ENCODE measurements at regions not wholly inside any gene's neighbourhood (a gene's known extent, or its start where the extent isn't known, plus 50 kb on each side); places are given as distances from the start of the nearest gene placed in this dataset.

DNA sequence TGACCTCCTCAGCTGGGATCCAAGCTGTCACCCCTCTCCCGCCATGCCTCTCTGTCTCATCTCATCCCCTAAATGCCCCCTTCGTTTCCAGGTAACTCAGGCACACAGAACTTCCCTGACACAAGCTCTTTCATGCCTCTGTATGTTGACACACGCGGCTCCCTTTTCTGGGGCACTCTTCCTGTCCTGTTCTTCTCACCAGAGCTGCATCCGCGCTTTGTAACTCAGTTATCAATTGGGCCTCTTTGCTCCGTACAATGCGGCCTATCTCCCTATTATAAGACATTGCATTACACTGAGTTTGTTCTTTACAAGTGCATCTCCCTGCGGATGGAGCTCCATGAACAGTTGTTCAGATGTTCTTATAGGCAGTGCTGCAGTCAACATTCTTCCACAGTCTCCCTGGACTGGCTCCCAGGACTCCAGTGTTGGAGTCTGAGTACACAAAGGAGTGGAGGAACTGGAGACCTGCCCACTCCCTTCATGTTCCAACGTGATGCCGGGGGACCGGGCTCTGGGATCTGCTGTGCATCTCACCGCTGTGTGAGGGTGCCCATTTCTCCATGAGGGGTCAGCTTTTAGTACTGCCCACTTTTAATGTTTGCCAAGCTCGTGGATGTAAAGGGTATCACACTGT lies 56.9 kb upstream of the TNS3 start:
- TF ChIP-seq, protein P1, sequence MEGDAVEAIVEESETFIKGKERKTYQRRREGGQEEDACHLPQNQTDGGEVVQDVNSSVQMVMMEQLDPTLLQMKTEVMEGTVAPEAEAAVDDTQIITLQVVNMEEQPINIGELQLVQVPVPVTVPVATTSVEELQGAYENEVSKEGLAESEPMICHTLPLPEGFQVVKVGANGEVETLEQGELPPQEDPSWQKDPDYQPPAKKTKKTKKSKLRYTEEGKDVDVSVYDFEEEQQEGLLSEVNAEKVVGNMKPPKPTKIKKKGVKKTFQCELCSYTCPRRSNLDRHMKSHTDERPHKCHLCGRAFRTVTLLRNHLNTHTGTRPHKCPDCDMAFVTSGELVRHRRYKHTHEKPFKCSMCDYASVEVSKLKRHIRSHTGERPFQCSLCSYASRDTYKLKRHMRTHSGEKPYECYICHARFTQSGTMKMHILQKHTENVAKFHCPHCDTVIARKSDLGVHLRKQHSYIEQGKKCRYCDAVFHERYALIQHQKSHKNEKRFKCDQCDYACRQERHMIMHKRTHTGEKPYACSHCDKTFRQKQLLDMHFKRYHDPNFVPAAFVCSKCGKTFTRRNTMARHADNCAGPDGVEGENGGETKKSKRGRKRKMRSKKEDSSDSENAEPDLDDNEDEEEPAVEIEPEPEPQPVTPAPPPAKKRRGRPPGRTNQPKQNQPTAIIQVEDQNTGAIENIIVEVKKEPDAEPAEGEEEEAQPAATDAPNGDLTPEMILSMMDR (IDR thresholded peaks at IDR 0.05): no peak
- no peak for TF ChIP-seq EP300 (IDR thresholded peaks at IDR 0.05)
- TF ChIP-seq POLR2A (IDR thresholded peaks at IDR 0.05): no peak
